Smooth muscle cell (in vitro differentiated cells): ENCODE measurements at regions not wholly inside any gene's neighbourhood (a gene's known extent, or its start where the extent isn't known, plus 50 kb on each side); places are given as distances from the start of the nearest gene placed in this dataset.

Source experiments
- DNase-seq: peaks from one replicate; lab custom pipeline; 2025; ENCODE audit not compliant: unreplicated experiment; lab: John Stamatoyannopoulos, UW
- H2AFZ ChIP-seq: fragments of 200-600 bp; sonication (generic); 2 replicates; pipeline ENCODE4 v1.6.0; 2016; ENCODE audit warnings: antibody characterized with exemption, low read depth, mild to moderate bottlenecking
- H3F3A ChIP-seq: fragments of 200-600 bp; sonication (generic); 2 replicates; pipeline ENCODE4 v1.6.0; 2017; ENCODE audit warnings: antibody characterized with exemption, low read depth
- H3K27ac ChIP-seq: fragments of 200-600 bp; sonication (generic); 2 replicates; pipeline ENCODE4 v1.5.1; 2016; ENCODE audit warnings: low read depth, mild to moderate bottlenecking
- H3K27me3 ChIP-seq: fragments of 200-600 bp; sonication (generic); 2 replicates; pipeline ENCODE4 v1.6.1; 2016; ENCODE audit warnings: low read depth, mild to moderate bottlenecking
- H3K36me3 ChIP-seq: fragments of 200-600 bp; sonication (generic); 2 replicates; pipeline ENCODE4 v1.5.1; 2016; ENCODE audit warnings: low read depth
- H3K4me1 ChIP-seq: fragments of 200-600 bp; sonication (generic); 2 replicates; pipeline ENCODE4 v1.5.1; 2016; ENCODE audit warnings: low read depth
- H3K4me2 ChIP-seq: fragments of 200-600 bp; sonication (generic); 2 replicates; pipeline ENCODE4 v1.6.0; 2016; ENCODE audit warnings: mild to moderate bottlenecking
- H3K4me3 ChIP-seq: fragments of 200-600 bp; sonication (generic); 2 replicates; pipeline ENCODE4 v1.5.1; 2016; ENCODE audit warnings: mild to moderate bottlenecking
- H3K79me2 ChIP-seq: fragments of 200-600 bp; sonication (generic); 2 replicates; pipeline ENCODE4 v1.6.0; 2016; ENCODE audit warnings: low read depth, mild to moderate bottlenecking
- H3K9ac ChIP-seq: fragments of 200-600 bp; sonication (generic); 2 replicates; pipeline ENCODE4 v1.6.0; 2016; ENCODE audit warnings: low read depth
- H3K9me3 ChIP-seq: fragments of 200-600 bp; sonication (generic); replicated peaks from 2 replicates; pipeline ENCODE4 v1.5.1; 2016; ENCODE audit warnings: low read depth
- H4K20me1 ChIP-seq: fragments of 200-600 bp; sonication (generic); 2 replicates; pipeline ENCODE4 v1.6.0; 2016; ENCODE audit warnings: low read depth
- CTCF ChIP-seq: fragments of 200-600 bp; sonication (generic); IDR thresholded peaks from 2 replicates; pipeline ENCODE4 v1.5.1; 2017; ENCODE audit warnings: borderline replicate concordance, mild to moderate bottlenecking, antibody characterized with exemption; ENCODE audit not compliant: insufficient read depth, poor library complexity, severe bottlenecking
- WGBS: methylation state at CpG from one replicate; pipeline ENCODE4 v1.1.7; 2016; ENCODE audit warnings: low lambda C conversion rate; 5-methylcytosine and 5-hydroxymethylcytosine counted together

- no peak overlapping the region for H3K27ac ChIP-seq
- H3K36me3 ChIP-seq: no peaks in the 10 kb centered on the region
- no peaks in the 10 kb centered on the region for H4K20me1 ChIP-seq
- no peaks in the 10 kb centered on the region for H3K9me3 ChIP-seq
- no peak for DNase-seq
- no peak overlapping the region for H3K4me2 ChIP-seq
- H3K9ac ChIP-seq: no peak overlapping the region
- peaks cover 17% of the 10 kb centered on the region for H3K27me3 ChIP-seq
- no peak overlapping the region for H3K4me3 ChIP-seq
- no peak for TF ChIP-seq CTCF
- H3F3A ChIP-seq: no peaks in the 10 kb centered on the region
- H3K79me2 ChIP-seq: no peaks in the 10 kb centered on the region
- no peak overlapping the region for H2AFZ ChIP-seq
- H3K4me1 ChIP-seq: no peaks in the 10 kb centered on the region
- WGBS: 32% methylated on average over 8 of the region's 8 CpGs
These were observed 844.6 kb downstream of the VRK1 start for GRCh38 chr14:97641827-97642226.

- H3K36me3 ChIP-seq: no peaks in the 10 kb centered on the region
- no peak overlapping the region for H2AFZ ChIP-seq
- WGBS: 75% methylated on average over 3 of the region's 3 CpGs
- H3K4me1 ChIP-seq: no peaks in the 10 kb centered on the region
- H3K4me2 ChIP-seq: no peak overlapping the region
- H3K27ac ChIP-seq: no peak overlapping the region
- no peak overlapping the region for H3K4me3 ChIP-seq
- no peaks in the 10 kb centered on the region for H3K79me2 ChIP-seq
- H3K9me3 ChIP-seq: no peaks in the 10 kb centered on the region
- DNase-seq: no peak
- peaks cover 17% of the 10 kb centered on the region for H3K27me3 ChIP-seq
- no peak overlapping the region for H3K9ac ChIP-seq
- no peaks in the 10 kb centered on the region for H4K20me1 ChIP-seq
- no peaks in the 10 kb centered on the region for H3F3A ChIP-seq
- TF ChIP-seq CTCF: no peak
These were observed 845.4 kb downstream of the VRK1 start for GRCh38 chr14:97642631-97643030.

- no peak for DNase-seq
- H3K79me2 ChIP-seq: no peaks in the 10 kb centered on the region
- H2AFZ ChIP-seq: no peak overlapping the region
- no peak for TF ChIP-seq CTCF
- peaks cover 10% of the 10 kb centered on the region for H3K27me3 ChIP-seq
- no peaks in the 10 kb centered on the region for H3F3A ChIP-seq
- H3K4me1 ChIP-seq: no peaks in the 10 kb centered on the region
- WGBS: 77% methylated on average over 1 of the region's 1 CpG
- no peaks in the 10 kb centered on the region for H4K20me1 ChIP-seq
- no peaks in the 10 kb centered on the region for H3K36me3 ChIP-seq
- no peak overlapping the region for H3K27ac ChIP-seq
- no peak overlapping the region for H3K4me3 ChIP-seq
- H3K4me2 ChIP-seq: no peak overlapping the region
- H3K9ac ChIP-seq: no peak overlapping the region
- no peaks in the 10 kb centered on the region for H3K9me3 ChIP-seq
These were observed 847.2 kb downstream of the VRK1 start for GRCh38 chr14:97644365-97644764.

- DNase-seq: no peak
- no peaks in the 10 kb centered on the region for H3K79me2 ChIP-seq
- no peak overlapping the region for H3K4me2 ChIP-seq
- no peaks in the 10 kb centered on the region for H3F3A ChIP-seq
- H3K27ac ChIP-seq: no peak overlapping the region
- no peaks in the 10 kb centered on the region for H3K4me1 ChIP-seq
- H3K9ac ChIP-seq: no peak overlapping the region
- no peak overlapping the region for H2AFZ ChIP-seq
- no peaks in the 10 kb centered on the region for H3K9me3 ChIP-seq
- no peaks in the 10 kb centered on the region for H4K20me1 ChIP-seq
- H3K27me3 ChIP-seq: peaks cover 10% of the 10 kb centered on the region
- no peaks in the 10 kb centered on the region for H3K36me3 ChIP-seq
- H3K4me3 ChIP-seq: no peak overlapping the region
- WGBS: 83% methylated on average over 5 of the region's 5 CpGs
- TF ChIP-seq CTCF: no peak
These were observed 852.6 kb downstream of the VRK1 start for GRCh38 chr14:97649752-97650151.
